Right lobe of liver (tissue), 4 donors: ENCODE measurements at regions not wholly inside any gene's neighbourhood (a gene's known extent, or its start where the extent isn't known, plus 50 kb on each side); places are given as distances from the start of the nearest gene placed in this dataset.

Source experiments
- CTCF ChIP-seq, 4 donors: fragments of 200-600 bp in 3 of 4; fragments of 450-650 bp in 1 of 4; IDR thresholded peaks; one replicate each; pipeline versions ENCODE4 v1.5.1 to v1.8.0; 2016 to 2022; ENCODE audit warnings: antibody characterized with exemption in 4 of 4, mild to moderate bottlenecking in 2 of 4
- POLR2A ChIP-seq: fragments of 450-650 bp; IDR thresholded peaks from one replicate; pipeline ENCODE4 v1.6.1; 2017; ENCODE audit warnings: antibody characterized with exemption, mild to moderate bottlenecking
- donor health status: DM: no; HTN: no; CAD: no.
- donor health status: DM: no; HTN: no; CAD: no.
- donor health status: DM: no; HTN: yes; CAD: no.

DNA sequence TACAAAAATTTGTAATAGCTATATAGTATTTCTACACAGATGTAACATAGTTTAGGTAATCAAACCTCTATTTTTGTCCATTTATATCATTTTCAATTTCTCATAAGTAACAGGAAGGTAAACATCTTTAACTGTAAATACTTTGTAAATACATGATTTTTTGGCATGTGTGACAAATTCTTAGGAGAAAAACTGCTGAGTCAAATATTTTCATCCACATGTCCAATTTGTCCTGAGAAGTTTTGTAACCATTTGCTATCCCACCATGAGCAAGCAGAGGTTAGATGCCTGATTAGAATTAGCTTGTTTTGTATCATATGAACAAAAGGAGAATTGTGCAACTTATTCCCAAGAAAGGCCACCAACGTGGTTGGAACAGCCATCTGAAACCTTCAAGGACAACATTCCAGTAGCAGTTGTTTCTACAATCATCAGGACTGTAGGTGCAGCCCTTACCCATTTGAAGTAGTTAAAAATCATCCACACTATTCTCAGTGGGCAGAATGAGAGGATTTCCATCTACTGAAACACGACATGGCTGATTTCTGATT, 139.6 kb upstream of the MPPED2 start:
- TF ChIP-seq CTCF (IDR thresholded peaks at IDR 0.05) (no peak), POLR2A (no peak)
